WTC11 (cell line): ENCODE measurements at regions not wholly inside any gene's neighbourhood (a gene's known extent, or its start where the extent isn't known, plus 50 kb on each side); places are given as distances from the start of the nearest gene placed in this dataset.

Source experiments
- ATAC-seq: fragments of 200-7000 bp; cut with Tn5 transposase; 2 replicates; pipeline ENCODE4 v1.10.0; 2021; ENCODE audit warnings: mild to moderate bottlenecking, moderate library complexity
- CTCF ChIA-PET: fragments of 300-600 bp; sonication (Branson Sonifier 250); formaldehyde crosslinking; loops from one replicate; lab custom pipeline; 2021; ENCODE audit warnings: antibody characterized with exemption; lab: Charles Lee
- POLR2A ChIA-PET: fragments of 350-600 bp; sonication (Branson Sonifier 250); formaldehyde crosslinking; loops from one replicate; lab custom pipeline; 2021; ENCODE audit warnings: antibody characterized with exemption; lab: Charles Lee
- DNase-seq: peaks from one replicate; pipeline ENCODE4 v3.0.0; 2021; ENCODE audit warnings: low spot score
- H3K27ac Mint-ChIP-seq: 2 replicates; pipeline ENCODE4 v1.8.0; 2021; ENCODE audit warnings: mixed read lengths
- H3K27me3 Mint-ChIP-seq: 2 replicates; pipeline ENCODE4 v1.8.0; 2021; ENCODE audit warnings: low read depth, mild to moderate bottlenecking, moderate library complexity, mixed read lengths
- H3K36me3 Mint-ChIP-seq: 2 replicates; pipeline ENCODE4 v1.8.0; 2021; ENCODE audit warnings: mixed read lengths
- H3K4me1 Mint-ChIP-seq: 2 replicates; pipeline ENCODE4 v1.8.0; 2022; ENCODE audit warnings: mixed read lengths
- H3K4me3 Mint-ChIP-seq: 2 replicates; pipeline ENCODE4 v1.8.0; 2021; ENCODE audit warnings: mild to moderate bottlenecking, moderate library complexity, mixed read lengths
- H3K9me3 Mint-ChIP-seq: 2 replicates; pipeline ENCODE4 v1.8.0; 2021; ENCODE audit warnings: mixed read lengths
- AFF4 ChIP-seq: sonication (generic); formaldehyde crosslinking; IDR thresholded peaks from 2 replicates; pipeline ENCODE4 v1.8.1; 2023; ENCODE audit warnings: mild to moderate bottlenecking, missing genetic modification reagents, borderline replicate concordance
- AR ChIP-seq: fragments of 250-450 bp; sonication (Bioruptor Pico); IDR thresholded peaks from 2 replicates; pipeline ENCODE4 v1.9.0; 2021; ENCODE audit warnings: mild to moderate bottlenecking
- CBFB ChIP-seq: sonication (generic); formaldehyde crosslinking; IDR thresholded peaks from 2 replicates; pipeline ENCODE4 v1.8.1; 2022; ENCODE audit warnings: mild to moderate bottlenecking, low read depth, missing genetic modification reagents
- E2F4 ChIP-seq: sonication (generic); formaldehyde crosslinking; IDR thresholded peaks from 2 replicates; pipeline ENCODE4 v1.8.1; 2022; ENCODE audit warnings: low read depth, mild to moderate bottlenecking, moderate library complexity, missing genetic modification reagents, borderline replicate concordance
- E2F5 ChIP-seq: sonication (generic); formaldehyde crosslinking; IDR thresholded peaks from 2 replicates; pipeline ENCODE4 v1.8.1; 2022; ENCODE audit warnings: mild to moderate bottlenecking, moderate library complexity, missing genetic modification reagents
- EMX1 ChIP-seq: fragments of 250-450 bp; sonication (Bioruptor Pico); IDR thresholded peaks from 2 replicates; pipeline ENCODE4 v1.8.0; 2021; ENCODE audit warnings: mild to moderate bottlenecking
- ESRRA ChIP-seq: sonication (generic); formaldehyde crosslinking; IDR thresholded peaks from 2 replicates; pipeline ENCODE4 v1.8.1; 2022; ENCODE audit warnings: mild to moderate bottlenecking, missing genetic modification reagents, borderline replicate concordance
- ETV6 ChIP-seq: sonication (generic); formaldehyde crosslinking; IDR thresholded peaks from 2 replicates; pipeline ENCODE4 v1.8.1; 2022; ENCODE audit warnings: mild to moderate bottlenecking, missing genetic modification reagents
- FOXK1 ChIP-seq: sonication (generic); formaldehyde crosslinking; IDR thresholded peaks from 2 replicates; pipeline ENCODE4 v1.8.0; 2022; ENCODE audit warnings: mild to moderate bottlenecking, moderate library complexity, missing genetic modification reagents
- GTF2I ChIP-seq: fragments of 250-450 bp; sonication (Bioruptor Pico); conservative IDR thresholded peaks from 2 replicates; pipeline ENCODE4 v1.4.0; 2021; ENCODE audit warnings: mild to moderate bottlenecking
- JAZF1 ChIP-seq: fragments of 250-450 bp; sonication (Bioruptor Pico); IDR thresholded peaks from 2 replicates; pipeline ENCODE4 v1.9.0; 2021; ENCODE audit warnings: moderate library complexity, mild to moderate bottlenecking, inconsistent platforms
- JUN ChIP-seq: sonication (generic); formaldehyde crosslinking; IDR thresholded peaks from 2 replicates; pipeline ENCODE4 v1.8.0; 2023; ENCODE audit warnings: mild to moderate bottlenecking, missing genetic modification reagents
- MLX ChIP-seq: sonication (generic); formaldehyde crosslinking; IDR thresholded peaks from 2 replicates; pipeline ENCODE4 v1.8.1; 2023; ENCODE audit warnings: mild to moderate bottlenecking, missing genetic modification reagents, moderate library complexity
- PRDM15 ChIP-seq: sonication (generic); formaldehyde crosslinking; IDR thresholded peaks from 2 replicates; pipeline ENCODE4 v1.8.0; 2022; ENCODE audit warnings: missing genetic modification reagents
- RELA ChIP-seq: sonication (generic); formaldehyde crosslinking; IDR thresholded peaks from 2 replicates; pipeline ENCODE4 v1.8.1; 2022; ENCODE audit warnings: missing genetic modification reagents, mild to moderate bottlenecking, borderline replicate concordance
- SOX15 ChIP-seq: fragments of 250-450 bp; sonication (Bioruptor Pico); IDR thresholded peaks from 2 replicates; pipeline ENCODE4 v1.9.0; 2021; ENCODE audit warnings: mild to moderate bottlenecking
- TCF7 ChIP-seq: sonication (generic); formaldehyde crosslinking; IDR thresholded peaks from 2 replicates; pipeline ENCODE4 v1.8.0; 2022; ENCODE audit warnings: mild to moderate bottlenecking, low read depth, missing genetic modification reagents, moderate library complexity
- TP53 ChIP-seq: sonication (generic); formaldehyde crosslinking; IDR thresholded peaks from 2 replicates; pipeline ENCODE4 v1.8.1; 2023; ENCODE audit warnings: mild to moderate bottlenecking, missing genetic modification reagents
- USF1 ChIP-seq: sonication (generic); formaldehyde crosslinking; IDR thresholded peaks from 2 replicates; pipeline ENCODE4 v1.8.0; 2022; ENCODE audit warnings: mild to moderate bottlenecking, missing genetic modification reagents
- ZNF219 ChIP-seq: sonication (generic); formaldehyde crosslinking; IDR thresholded peaks from 2 replicates; pipeline ENCODE4 v1.8.0; 2023; ENCODE audit warnings: missing genetic modification reagents, mild to moderate bottlenecking, borderline replicate concordance
- ZNF317 ChIP-seq: sonication (generic); formaldehyde crosslinking; IDR thresholded peaks from 2 replicates; pipeline ENCODE4 v1.8.1; 2023; ENCODE audit warnings: low read depth, mild to moderate bottlenecking, moderate library complexity, missing genetic modification reagents, borderline replicate concordance
- ZNF671 ChIP-seq: fragments of 250-450 bp; sonication (Bioruptor Pico); IDR thresholded peaks from 2 replicates; pipeline ENCODE4 v1.8.0; 2021; ENCODE audit warnings: mild to moderate bottlenecking

- TF ChIP-seq AR (CRISPR knock-in tag): no peak
- TF ChIP-seq RELA (CRISPR knock-in tag): no peak
- no peak for TF ChIP-seq ZNF671
- TF ChIP-seq SOX15 (CRISPR knock-in tag): no peak
- no peak for TF ChIP-seq JAZF1 (CRISPR knock-in tag)
- TF ChIP-seq, all 79 proteins: peak for 0
Measured at GRCh38 chr6:141033101-141033500, 1099.6 kb upstream of the GJE1 start (continued).

GRCh38 chr6:141029908-141030307 lies 1102.8 kb upstream of the GJE1 start:
- H3K4me1 Mint-ChIP-seq: no peaks in the 10 kb centered on the region
- TF ChIP-seq JUN (CRISPR knock-in tag): no peak
- no peak for TF ChIP-seq ETV6 (CRISPR knock-in tag)
- TF ChIP-seq E2F5 (CRISPR knock-in tag): no peak
- TF ChIP-seq GTF2I (CRISPR knock-in tag): no peak
- no peak for TF ChIP-seq TCF7 (CRISPR knock-in tag)
- no peak for TF ChIP-seq CBFB (CRISPR knock-in tag)
- TF ChIP-seq MLX (CRISPR knock-in tag): no peak
- TF ChIP-seq TP53 (CRISPR knock-in tag): no peak
- TF ChIP-seq ZNF671: no peak
- TF ChIP-seq ZNF219: no peak
- no peak for TF ChIP-seq PRDM15 (CRISPR knock-in tag)
- no peak for TF ChIP-seq FOXK1 (CRISPR knock-in tag)
- TF ChIP-seq E2F4 (CRISPR knock-in tag): no peak
- TF ChIP-seq AFF4 (CRISPR knock-in tag): no peak
- TF ChIP-seq USF1 (CRISPR knock-in tag): no peak
- TF ChIP-seq ZNF317: no peak
- no peak for TF ChIP-seq EMX1 (CRISPR knock-in tag)
- no peak for TF ChIP-seq RELA (CRISPR knock-in tag)
- TF ChIP-seq ESRRA (CRISPR knock-in tag): no peak
- ChIA-PET POLR2A (interaction anchor here (0.7 kb wide), 2 partner anchors 1166 to 1554 kb away, joined by 3 read pairs; no protein-coding TSS in a partner anchor), CTCF (no interaction called here)
- DNase-seq (no peak), ATAC-seq (no peak)
- H3K36me3 Mint-ChIP-seq: no peaks in the 10 kb centered on the region
- H3K9me3 Mint-ChIP-seq: peaks cover 4% of the 10 kb centered on the region; the same call in 1 of the 2 replicates
- no peak overlapping the region for H3K4me3 Mint-ChIP-seq
- H3K27ac Mint-ChIP-seq: no peak overlapping the region
- no peaks in the 10 kb centered on the region for H3K27me3 Mint-ChIP-seq
